ENCODE measurements at regions not wholly inside any gene's neighbourhood (a gene's known extent, or its start where the extent isn't known, plus 50 kb on each side); places are given as distances from the start of the nearest gene placed in this dataset.

DNA sequence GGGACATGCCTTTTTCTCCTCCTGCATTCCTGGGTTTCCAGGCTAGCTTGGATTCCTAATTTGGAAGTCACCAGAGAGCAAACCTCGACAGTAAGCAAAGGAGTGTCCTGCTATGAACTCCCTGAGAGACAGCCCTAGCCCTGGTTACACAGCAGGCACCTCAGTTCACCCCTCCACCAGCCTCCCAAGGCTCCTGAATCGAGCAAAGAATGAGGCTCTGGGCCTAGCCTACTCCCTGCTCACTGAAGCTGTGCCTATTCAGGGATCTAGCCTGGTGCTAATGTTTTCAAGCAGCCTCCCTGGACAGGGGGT lies 66.7 kb upstream of the RMDN2 start:
- DNase-seq (peak in 1 of 5 donors; percentile 70), FAIRE-seq (no peak)
- intact Hi-C loops (cut with DNase I): no loop called here
- peaks cover 0 to 14% (median 12%) of the 10 kb centered on the region in 3 donors for H3K4me1 ChIP-seq (ENCODE audit: control insufficient read depth in 2 of 3, insufficient read depth in 2 of 3, low read depth in 1 of 3, low read length in 3 of 3)
- H3K27ac ChIP-seq (ENCODE audit: low read depth in 2 of 2, low read length in 2 of 2): peak overlapping the region in 1 of 2 donors; percentile 54
- TF ChIP-seq, protein P1, sequence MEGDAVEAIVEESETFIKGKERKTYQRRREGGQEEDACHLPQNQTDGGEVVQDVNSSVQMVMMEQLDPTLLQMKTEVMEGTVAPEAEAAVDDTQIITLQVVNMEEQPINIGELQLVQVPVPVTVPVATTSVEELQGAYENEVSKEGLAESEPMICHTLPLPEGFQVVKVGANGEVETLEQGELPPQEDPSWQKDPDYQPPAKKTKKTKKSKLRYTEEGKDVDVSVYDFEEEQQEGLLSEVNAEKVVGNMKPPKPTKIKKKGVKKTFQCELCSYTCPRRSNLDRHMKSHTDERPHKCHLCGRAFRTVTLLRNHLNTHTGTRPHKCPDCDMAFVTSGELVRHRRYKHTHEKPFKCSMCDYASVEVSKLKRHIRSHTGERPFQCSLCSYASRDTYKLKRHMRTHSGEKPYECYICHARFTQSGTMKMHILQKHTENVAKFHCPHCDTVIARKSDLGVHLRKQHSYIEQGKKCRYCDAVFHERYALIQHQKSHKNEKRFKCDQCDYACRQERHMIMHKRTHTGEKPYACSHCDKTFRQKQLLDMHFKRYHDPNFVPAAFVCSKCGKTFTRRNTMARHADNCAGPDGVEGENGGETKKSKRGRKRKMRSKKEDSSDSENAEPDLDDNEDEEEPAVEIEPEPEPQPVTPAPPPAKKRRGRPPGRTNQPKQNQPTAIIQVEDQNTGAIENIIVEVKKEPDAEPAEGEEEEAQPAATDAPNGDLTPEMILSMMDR (IDR thresholded peaks at IDR 0.05; ENCODE audit: borderline replicate concordance, extremely low read depth, insufficient read depth): no peak
- no peaks in the 10 kb centered on the region for H3K36me3 ChIP-seq (ENCODE audit: control insufficient read depth in 2 of 3, insufficient read depth in 3 of 3, low read length in 3 of 3)
- H3K27me3 ChIP-seq (ENCODE audit: control insufficient read depth, insufficient read depth, low read length): no peaks in the 10 kb centered on the region
- H3K9me3 ChIP-seq (ENCODE audit: control insufficient read depth in 2 of 3, insufficient read depth in 1 of 3, low read length in 3 of 3): no peaks in the 10 kb centered on the region
- no peak overlapping the region for H3K9ac ChIP-seq (ENCODE audit: low read length in 3 of 3)
- no peak overlapping the region for H3K4me3 ChIP-seq (ENCODE audit: low read length in 3 of 3)

DNA sequence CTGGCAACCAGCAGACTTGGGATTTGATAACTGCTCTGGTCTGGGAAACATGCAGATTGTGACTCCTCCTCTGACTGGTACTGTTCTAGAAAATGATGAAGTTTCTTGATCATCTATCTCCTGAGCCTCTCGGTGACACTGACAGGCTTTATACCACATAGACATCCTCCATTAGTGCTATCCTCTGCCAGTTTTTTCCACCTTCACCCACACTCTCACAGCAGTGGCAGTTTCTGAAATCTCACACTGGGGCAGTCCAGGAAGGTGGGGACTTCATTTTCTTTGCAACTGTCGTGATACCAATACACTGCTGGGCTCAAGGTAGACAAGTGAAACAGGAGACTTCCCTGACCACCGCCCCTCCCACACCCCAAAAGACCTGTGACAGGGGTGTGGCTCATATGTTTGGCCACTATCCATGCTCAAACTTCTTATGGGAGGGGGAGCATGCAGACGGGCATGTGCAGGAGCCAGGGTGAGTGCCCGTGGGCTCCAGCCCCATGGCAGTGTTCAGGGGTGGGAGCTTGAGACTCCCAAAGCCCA lies 66.3 kb upstream of the RMDN2 start:
- FAIRE-seq: no peak
- TF ChIP-seq, protein P1 (IDR thresholded peaks at IDR 0.05; ENCODE audit: borderline replicate concordance, extremely low read depth, insufficient read depth): no peak
- peak in 1 of 5 donors; percentile 18 for DNase-seq

DNA sequence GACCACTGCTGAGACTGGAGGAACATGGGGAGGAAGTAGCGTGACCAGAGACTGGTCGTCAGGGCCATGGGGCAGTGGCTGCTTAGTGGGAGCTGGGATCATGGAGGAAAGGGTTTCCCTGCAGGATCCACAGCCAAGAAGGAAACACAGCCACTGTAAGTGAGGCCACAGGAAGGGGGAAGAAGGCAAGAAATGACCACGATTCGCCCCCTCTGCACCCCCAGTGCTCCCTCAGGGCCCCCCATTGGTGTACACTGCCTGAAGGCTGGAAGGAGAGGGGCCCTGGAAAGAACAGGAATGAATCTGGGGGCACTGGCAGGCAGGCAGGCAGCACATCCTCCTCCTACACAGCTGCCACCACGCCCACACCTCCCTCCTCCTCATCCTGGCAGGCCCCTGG lies 62.5 kb upstream of the RMDN2 start:
- DNase-seq: peak in 1 of 5 donors; percentile 23
- no peaks in the 10 kb centered on the region for H3K9me3 ChIP-seq (ENCODE audit: control insufficient read depth in 2 of 3, insufficient read depth in 1 of 3, low read length in 3 of 3)
- no peaks in the 10 kb centered on the region for H3K4me1 ChIP-seq (ENCODE audit: control insufficient read depth in 2 of 3, insufficient read depth in 2 of 3, low read depth in 1 of 3, low read length in 3 of 3)
- H3K4me3 ChIP-seq (ENCODE audit: low read length in 3 of 3): no peak overlapping the region
- no peaks in the 10 kb centered on the region for H3K27me3 ChIP-seq (ENCODE audit: control insufficient read depth, insufficient read depth, low read length)
- TF ChIP-seq, protein P1 (IDR thresholded peaks at IDR 0.05; ENCODE audit: borderline replicate concordance, extremely low read depth, insufficient read depth): no peak
- H3K27ac ChIP-seq (ENCODE audit: low read depth in 2 of 2, low read length in 2 of 2): no peak overlapping the region
- no peaks in the 10 kb centered on the region for H3K36me3 ChIP-seq (ENCODE audit: control insufficient read depth in 2 of 3, insufficient read depth in 3 of 3, low read length in 3 of 3)
- FAIRE-seq: no peak
- no peak overlapping the region for H3K9ac ChIP-seq (ENCODE audit: low read length in 3 of 3)
- intact Hi-C loops (cut with DNase I): no loop called here

More for the DNA sequence above, 66.3 kb upstream of the RMDN2 start:
- no peaks in the 10 kb centered on the region for H3K27me3 ChIP-seq (ENCODE audit: control insufficient read depth, insufficient read depth, low read length)
- no peaks in the 10 kb centered on the region for H3K9me3 ChIP-seq (ENCODE audit: control insufficient read depth in 2 of 3, insufficient read depth in 1 of 3, low read length in 3 of 3)
- peaks cover 0 to 14% (median 12%) of the 10 kb centered on the region in 3 donors for H3K4me1 ChIP-seq (ENCODE audit: control insufficient read depth in 2 of 3, insufficient read depth in 2 of 3, low read depth in 1 of 3, low read length in 3 of 3)
- H3K27ac ChIP-seq (ENCODE audit: low read depth in 2 of 2, low read length in 2 of 2): peak overlapping the region in 1 of 2 donors; percentile 54
- H3K9ac ChIP-seq (ENCODE audit: low read length in 3 of 3): no peak overlapping the region
- H3K36me3 ChIP-seq (ENCODE audit: control insufficient read depth in 2 of 3, insufficient read depth in 3 of 3, low read length in 3 of 3): no peaks in the 10 kb centered on the region
- intact Hi-C loops (cut with DNase I): no loop called here
- H3K4me3 ChIP-seq (ENCODE audit: low read length in 3 of 3): no peak overlapping the region

DNA sequence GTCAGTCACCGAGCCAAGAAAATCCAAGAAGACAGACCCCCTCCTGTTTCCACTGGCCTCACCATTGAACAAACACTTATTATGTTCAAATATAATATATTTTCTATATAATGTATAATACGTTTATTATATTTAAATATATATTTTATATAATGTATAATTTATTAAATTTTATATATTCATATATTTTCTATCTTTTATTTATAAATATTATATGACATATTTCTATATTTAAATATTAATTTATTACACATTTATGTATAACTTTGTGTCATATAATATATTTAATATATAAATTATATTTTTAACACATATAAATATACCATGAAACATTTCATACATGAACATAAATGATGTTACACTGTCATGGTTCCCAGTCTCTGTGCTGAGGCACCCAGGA lies 60.9 kb upstream of the RMDN2 start:
- FAIRE-seq (peak; percentile 94), DNase-seq (no peak)
- Histone ChIP-seq H3K4me1 (ENCODE audit: control insufficient read depth in 2 of 3, insufficient read depth in 2 of 3, low read depth in 1 of 3, low read length in 3 of 3) (no peaks in the 10 kb centered on the region), H3K27ac (ENCODE audit: low read depth in 2 of 2, low read length in 2 of 2) (no peak overlapping the region), H3K27me3 (ENCODE audit: control insufficient read depth, insufficient read depth, low read length) (no peaks in the 10 kb centered on the region), H3K9ac (ENCODE audit: low read length in 3 of 3) (no peak overlapping the region), H3K4me3 (ENCODE audit: low read length in 3 of 3) (no peak overlapping the region), H3K36me3 (ENCODE audit: control insufficient read depth in 2 of 3, insufficient read depth in 3 of 3, low read length in 3 of 3) (no peaks in the 10 kb centered on the region), H3K9me3 (ENCODE audit: control insufficient read depth in 2 of 3, insufficient read depth in 1 of 3, low read length in 3 of 3) (no peaks in the 10 kb centered on the region)
- intact Hi-C loops (cut with DNase I): no loop called here
- TF ChIP-seq, protein P1 (IDR thresholded peaks at IDR 0.05; ENCODE audit: borderline replicate concordance, extremely low read depth, insufficient read depth): no peak

Data from kidney (tissue), 13 donors.